ENCODE measurements at regions not wholly inside any gene's neighbourhood (a gene's known extent, or its start where the extent isn't known, plus 50 kb on each side); places are given as distances from the start of the nearest gene placed in this dataset.

DNA sequence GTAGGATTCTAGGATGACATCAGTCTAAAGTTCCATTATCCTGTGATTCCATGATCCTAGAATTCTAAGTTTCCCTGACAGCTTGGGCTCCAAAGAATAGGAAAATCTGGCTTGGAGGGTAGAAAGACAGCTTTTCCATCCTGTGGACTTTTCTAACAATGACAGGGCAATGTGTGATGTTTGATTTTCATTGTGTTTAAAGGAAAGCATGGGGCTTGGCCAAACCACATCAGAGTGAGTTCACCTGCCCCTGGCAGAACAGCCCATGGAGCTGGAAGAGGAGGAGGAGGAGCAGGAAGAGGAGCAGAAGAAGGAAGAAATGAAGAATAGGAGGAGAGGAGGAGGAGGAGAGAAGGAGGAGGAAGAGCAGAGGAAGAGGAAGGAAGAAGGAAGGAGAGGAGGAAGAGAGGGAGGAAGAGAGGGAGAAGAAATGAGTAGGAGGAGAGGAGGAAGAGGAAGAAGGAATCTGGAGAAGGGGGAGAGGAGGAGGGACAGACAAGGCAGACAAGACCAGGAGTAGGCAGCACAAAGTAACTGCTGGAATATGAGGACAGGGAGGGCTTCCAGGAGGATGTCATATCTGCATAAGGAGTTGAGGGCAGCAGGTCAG is 53.1 kb upstream of the WNT11 start:
- Histone ChIP-seq H3K4me3 (no peak overlapping the region), H3K27ac (no peak overlapping the region)
- no peak for DNase-seq (ENCODE audit: low spot score)
- TF ChIP-seq, protein P1, sequence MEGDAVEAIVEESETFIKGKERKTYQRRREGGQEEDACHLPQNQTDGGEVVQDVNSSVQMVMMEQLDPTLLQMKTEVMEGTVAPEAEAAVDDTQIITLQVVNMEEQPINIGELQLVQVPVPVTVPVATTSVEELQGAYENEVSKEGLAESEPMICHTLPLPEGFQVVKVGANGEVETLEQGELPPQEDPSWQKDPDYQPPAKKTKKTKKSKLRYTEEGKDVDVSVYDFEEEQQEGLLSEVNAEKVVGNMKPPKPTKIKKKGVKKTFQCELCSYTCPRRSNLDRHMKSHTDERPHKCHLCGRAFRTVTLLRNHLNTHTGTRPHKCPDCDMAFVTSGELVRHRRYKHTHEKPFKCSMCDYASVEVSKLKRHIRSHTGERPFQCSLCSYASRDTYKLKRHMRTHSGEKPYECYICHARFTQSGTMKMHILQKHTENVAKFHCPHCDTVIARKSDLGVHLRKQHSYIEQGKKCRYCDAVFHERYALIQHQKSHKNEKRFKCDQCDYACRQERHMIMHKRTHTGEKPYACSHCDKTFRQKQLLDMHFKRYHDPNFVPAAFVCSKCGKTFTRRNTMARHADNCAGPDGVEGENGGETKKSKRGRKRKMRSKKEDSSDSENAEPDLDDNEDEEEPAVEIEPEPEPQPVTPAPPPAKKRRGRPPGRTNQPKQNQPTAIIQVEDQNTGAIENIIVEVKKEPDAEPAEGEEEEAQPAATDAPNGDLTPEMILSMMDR (IDR thresholded peaks at IDR 0.05) = no peak

DNA sequence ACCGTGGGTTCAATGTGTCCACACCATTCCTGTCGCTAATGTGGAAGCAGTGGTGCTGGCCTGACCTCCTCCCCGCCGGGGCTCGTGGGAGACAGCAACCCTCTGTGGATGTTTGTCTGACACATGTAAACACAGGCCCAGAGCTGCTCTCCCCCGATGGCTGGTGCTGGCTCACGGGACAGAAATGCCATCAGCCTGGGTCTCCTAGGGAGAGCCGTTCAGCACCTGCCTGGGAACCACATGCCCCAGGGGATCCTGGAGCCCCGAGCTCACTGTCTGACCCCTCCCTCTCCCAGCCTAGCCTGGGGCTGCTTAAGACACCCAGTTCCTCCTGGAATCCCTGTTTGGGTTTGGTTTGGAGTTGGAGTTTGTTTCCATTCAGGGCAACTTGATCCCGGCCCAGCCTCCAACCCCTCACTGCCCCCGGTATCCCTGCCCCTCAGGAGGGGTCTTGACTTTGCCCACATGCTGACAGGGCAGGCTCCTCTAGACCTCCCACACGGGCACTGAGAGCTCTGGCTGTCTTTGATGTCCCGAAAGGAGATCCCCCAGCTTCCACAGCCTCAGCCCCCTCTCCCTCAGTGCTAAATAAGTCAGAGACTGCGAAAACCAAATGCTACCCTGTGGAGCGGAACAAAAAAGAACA is 50.9 kb upstream of the WNT11 start:
- no peak for DNase-seq (ENCODE audit: low spot score)
- TF ChIP-seq, protein P1 (IDR thresholded peaks at IDR 0.05) = no peak
- Histone ChIP-seq H3K27ac (no peak overlapping the region), H3K4me3 (no peak overlapping the region)

DNA sequence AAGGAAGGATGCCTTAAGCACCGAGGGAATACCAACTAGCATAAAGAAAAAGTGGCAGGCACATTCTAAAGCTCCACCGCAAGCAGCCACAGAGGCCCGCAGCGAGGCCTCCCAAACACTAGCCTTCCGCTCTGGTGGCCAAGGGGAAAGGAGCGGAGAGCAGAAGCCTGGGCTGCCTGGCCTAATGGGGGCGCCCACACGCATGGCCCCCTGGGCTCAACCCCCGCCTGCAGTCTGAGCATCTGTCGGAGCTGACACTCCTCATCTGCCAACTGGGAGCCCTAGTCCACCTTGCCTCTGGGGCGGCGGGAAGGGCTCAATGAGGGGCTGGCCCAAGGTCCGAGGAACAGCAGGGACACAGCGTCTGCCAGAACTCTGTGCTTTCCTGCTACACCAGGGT is 50.1 kb upstream of the WNT11 start:
- Histone ChIP-seq H3K27ac (no peak overlapping the region), H3K4me3 (no peak overlapping the region)
- TF ChIP-seq, protein P1 (IDR thresholded peaks at IDR 0.05) = no peak
- DNase-seq (ENCODE audit: low spot score) = no peak
